ENCODE measurements at regions not wholly inside any gene's neighbourhood (a gene's known extent, or its start where the extent isn't known, plus 50 kb on each side); places are given as distances from the start of the nearest gene placed in this dataset.

DNA sequence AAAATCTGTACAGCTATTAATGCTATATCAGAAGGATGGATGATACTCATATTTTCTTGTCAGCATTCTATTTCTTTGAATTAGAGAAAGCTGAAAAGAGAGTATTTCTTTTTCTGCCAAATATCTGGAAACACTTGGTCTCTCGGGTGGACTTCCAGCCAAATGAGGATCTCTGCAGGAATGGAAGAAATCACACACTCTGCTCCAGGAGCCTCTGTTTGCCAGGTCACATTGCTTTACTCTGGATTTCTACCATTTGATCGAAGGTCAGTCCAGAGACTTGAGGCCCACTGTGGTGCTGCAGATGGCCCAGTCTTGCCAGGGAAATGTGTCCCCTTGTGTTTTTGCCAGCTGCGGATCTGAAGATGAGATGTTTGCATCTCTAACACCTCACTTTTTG is 154.1 kb downstream of the PCSK1 start:
- DNase-seq (ENCODE audit: low read depth), result no peak
- TF ChIP-seq, protein P1, sequence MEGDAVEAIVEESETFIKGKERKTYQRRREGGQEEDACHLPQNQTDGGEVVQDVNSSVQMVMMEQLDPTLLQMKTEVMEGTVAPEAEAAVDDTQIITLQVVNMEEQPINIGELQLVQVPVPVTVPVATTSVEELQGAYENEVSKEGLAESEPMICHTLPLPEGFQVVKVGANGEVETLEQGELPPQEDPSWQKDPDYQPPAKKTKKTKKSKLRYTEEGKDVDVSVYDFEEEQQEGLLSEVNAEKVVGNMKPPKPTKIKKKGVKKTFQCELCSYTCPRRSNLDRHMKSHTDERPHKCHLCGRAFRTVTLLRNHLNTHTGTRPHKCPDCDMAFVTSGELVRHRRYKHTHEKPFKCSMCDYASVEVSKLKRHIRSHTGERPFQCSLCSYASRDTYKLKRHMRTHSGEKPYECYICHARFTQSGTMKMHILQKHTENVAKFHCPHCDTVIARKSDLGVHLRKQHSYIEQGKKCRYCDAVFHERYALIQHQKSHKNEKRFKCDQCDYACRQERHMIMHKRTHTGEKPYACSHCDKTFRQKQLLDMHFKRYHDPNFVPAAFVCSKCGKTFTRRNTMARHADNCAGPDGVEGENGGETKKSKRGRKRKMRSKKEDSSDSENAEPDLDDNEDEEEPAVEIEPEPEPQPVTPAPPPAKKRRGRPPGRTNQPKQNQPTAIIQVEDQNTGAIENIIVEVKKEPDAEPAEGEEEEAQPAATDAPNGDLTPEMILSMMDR (IDR thresholded peaks at IDR 0.05; ENCODE audit: insufficient read depth, low read depth, low read length, missing control alignments), result no peak

DNA sequence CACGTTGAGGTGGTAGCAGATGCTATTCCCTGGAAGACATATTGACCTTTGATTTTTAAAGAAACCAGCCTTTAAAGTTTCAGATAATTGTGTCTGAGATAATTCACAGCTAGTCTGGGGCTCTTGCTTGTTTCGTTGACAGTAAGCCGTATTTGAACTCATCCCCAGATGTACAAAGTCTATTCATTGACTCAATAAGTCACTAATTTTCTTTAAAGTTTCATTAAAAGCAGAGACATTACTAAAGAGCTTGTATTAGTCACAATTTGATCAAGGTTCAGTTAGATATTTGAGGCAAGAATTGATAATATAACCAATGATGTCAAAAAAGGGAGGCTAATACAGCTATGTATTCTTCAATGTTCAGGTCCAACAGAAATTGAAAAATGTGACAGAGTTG is 158.0 kb downstream of the PCSK1 start:
- TF ChIP-seq, protein P1 (IDR thresholded peaks at IDR 0.05; ENCODE audit: insufficient read depth, low read depth, low read length, missing control alignments), result no peak
- DNase-seq (ENCODE audit: low read depth), result no peak
- no peak overlapping the region for H3K4me3 ChIP-seq (ENCODE audit: low read depth, low read length)

More for the DNA sequence above, 154.1 kb downstream of the PCSK1 start:
- H3K4me3 ChIP-seq (ENCODE audit: low read depth, low read length), result no peak overlapping the region

- DNase-seq (ENCODE audit: low read depth), result no peak
- H3K4me3 ChIP-seq (ENCODE audit: low read depth, low read length), result no peak overlapping the region
- TF ChIP-seq, protein P1 (IDR thresholded peaks at IDR 0.05; ENCODE audit: insufficient read depth, low read depth, low read length, missing control alignments), result no peak
Observed at GRCh38 chr5:96265487-96265886, 167.6 kb downstream of the PCSK1 start.

GRCh38 chr5:96264047-96264446 is 169.0 kb downstream of the PCSK1 start:
- no peak for DNase-seq (ENCODE audit: low read depth)
- TF ChIP-seq, protein P1 (IDR thresholded peaks at IDR 0.05; ENCODE audit: insufficient read depth, low read depth, low read length, missing control alignments), result no peak
- no peak overlapping the region for H3K4me3 ChIP-seq (ENCODE audit: low read depth, low read length)

- TF ChIP-seq, protein P1 (IDR thresholded peaks at IDR 0.05; ENCODE audit: insufficient read depth, low read depth, low read length, missing control alignments), result no peak
- DNase-seq (ENCODE audit: low read depth), result no peak
- H3K4me3 ChIP-seq (ENCODE audit: low read depth, low read length), result no peak overlapping the region
Observed at GRCh38 chr5:96262105-96262504, 170.9 kb downstream of the PCSK1 start.

DNA sequence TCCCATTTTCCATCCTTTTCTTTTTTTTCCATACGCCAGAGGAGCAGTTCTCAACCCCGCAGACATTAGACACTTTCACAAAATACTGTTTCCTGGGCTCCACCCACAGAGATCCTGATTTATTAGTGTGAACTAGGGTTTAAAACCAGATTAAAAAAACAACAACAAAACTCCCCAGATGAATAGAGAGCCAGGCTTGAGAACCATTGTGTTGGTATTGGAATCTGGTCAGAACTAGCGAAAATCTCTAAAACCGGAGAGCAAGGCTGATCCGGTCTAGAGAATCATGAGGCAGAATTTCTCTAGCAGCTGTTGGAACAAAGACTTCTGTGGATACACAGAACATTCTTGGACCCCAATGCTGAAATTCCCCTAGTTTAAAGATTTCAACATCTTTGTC is 173.0 kb downstream of the PCSK1 start:
- no peak overlapping the region for H3K4me3 ChIP-seq (ENCODE audit: low read depth, low read length)
- TF ChIP-seq, protein P1 (IDR thresholded peaks at IDR 0.05; ENCODE audit: insufficient read depth, low read depth, low read length, missing control alignments), result no peak
- no peak for DNase-seq (ENCODE audit: low read depth)

- no peak overlapping the region for H3K4me3 ChIP-seq (ENCODE audit: low read depth, low read length)
- peak; percentile 8 for DNase-seq (ENCODE audit: low read depth)
- TF ChIP-seq, protein P1 (IDR thresholded peaks at IDR 0.05; ENCODE audit: insufficient read depth, low read depth, low read length, missing control alignments), result no peak
Observed at GRCh38 chr5:96259151-96259772, 173.8 kb downstream of the PCSK1 start.
